Body of pancreas (tissue), 4 donors: ENCODE measurements at regions not wholly inside any gene's neighbourhood (a gene's known extent, or its start where the extent isn't known, plus 50 kb on each side); places are given as distances from the start of the nearest gene placed in this dataset.

Source experiments
- POLR2A ChIP-seq, 3 donors: fragments of 450-650 bp; IDR thresholded peaks; one replicate each; pipeline ENCODE4 v1.6.1; 2016; ENCODE audit warnings: antibody characterized with exemption in 3 of 3, mild to moderate bottlenecking in 2 of 3
- TF ChIP-seq, protein P1 (sequence below), 7 experiments: fragments of 450-650 bp in 4 of 7; fragments of 200-600 bp in 3 of 7; sonication (generic) in 3 of 7; IDR thresholded peaks; one replicate each; pipeline ENCODE4 v1.5.1; 2016 to 2019; ENCODE audit warnings: antibody characterized with exemption in 7 of 7

DNA sequence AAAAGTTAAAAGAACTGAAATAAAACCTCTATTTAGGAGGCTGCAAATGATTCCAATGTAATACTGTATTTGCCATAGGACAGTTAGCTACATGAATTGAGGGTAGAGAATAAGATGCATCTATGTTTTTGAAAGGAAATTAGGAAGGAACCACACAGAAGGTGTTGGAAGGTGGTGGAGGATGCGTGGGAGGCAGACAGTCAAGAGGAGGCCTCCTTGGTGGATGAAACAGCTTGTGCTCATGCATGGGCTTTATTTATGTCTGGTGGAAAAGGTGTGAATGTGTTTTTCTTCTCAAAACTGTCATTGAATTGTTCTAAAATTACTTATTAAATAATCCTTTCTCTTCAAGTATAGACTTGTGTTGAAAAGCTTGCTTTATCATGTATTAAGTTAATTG lies 314.4 kb upstream of the NPSR1 start:
- no peak for TF ChIP-seq POLR2A (IDR thresholded peaks at IDR 0.05)
- TF ChIP-seq, protein P1, sequence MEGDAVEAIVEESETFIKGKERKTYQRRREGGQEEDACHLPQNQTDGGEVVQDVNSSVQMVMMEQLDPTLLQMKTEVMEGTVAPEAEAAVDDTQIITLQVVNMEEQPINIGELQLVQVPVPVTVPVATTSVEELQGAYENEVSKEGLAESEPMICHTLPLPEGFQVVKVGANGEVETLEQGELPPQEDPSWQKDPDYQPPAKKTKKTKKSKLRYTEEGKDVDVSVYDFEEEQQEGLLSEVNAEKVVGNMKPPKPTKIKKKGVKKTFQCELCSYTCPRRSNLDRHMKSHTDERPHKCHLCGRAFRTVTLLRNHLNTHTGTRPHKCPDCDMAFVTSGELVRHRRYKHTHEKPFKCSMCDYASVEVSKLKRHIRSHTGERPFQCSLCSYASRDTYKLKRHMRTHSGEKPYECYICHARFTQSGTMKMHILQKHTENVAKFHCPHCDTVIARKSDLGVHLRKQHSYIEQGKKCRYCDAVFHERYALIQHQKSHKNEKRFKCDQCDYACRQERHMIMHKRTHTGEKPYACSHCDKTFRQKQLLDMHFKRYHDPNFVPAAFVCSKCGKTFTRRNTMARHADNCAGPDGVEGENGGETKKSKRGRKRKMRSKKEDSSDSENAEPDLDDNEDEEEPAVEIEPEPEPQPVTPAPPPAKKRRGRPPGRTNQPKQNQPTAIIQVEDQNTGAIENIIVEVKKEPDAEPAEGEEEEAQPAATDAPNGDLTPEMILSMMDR (IDR thresholded peaks at IDR 0.05), result no peak
